ENCODE measurements at regions not wholly inside any gene's neighbourhood (a gene's known extent, or its start where the extent isn't known, plus 50 kb on each side); places are given as distances from the start of the nearest gene placed in this dataset.

GRCh38 chr14:76640923-76641395 is 120.3 kb upstream of the VASH1 start:
- in situ Hi-C loops (cut with MboI) = loop anchor here (25.0 kb wide), 1 partner anchor 579 kb away; no protein-coding TSS in a partner anchor
- no peaks in the 10 kb centered on the region for H3K4me1 ChIP-seq (ENCODE audit: insufficient read depth)
- H3K4me2 ChIP-seq (ENCODE audit: unreplicated experiment) = no peak overlapping the region
- no peak for DNase-seq
- no peaks in the 10 kb centered on the region for H3F3A ChIP-seq (ENCODE audit: insufficient read depth)
- TF ChIP-seq EZH2phosphoT487 (IDR thresholded peaks at IDR 0.05; ENCODE audit: insufficient read depth, low read depth) (no peak), EZH2 (IDR thresholded peaks at IDR 0.05; ENCODE audit: insufficient read depth, poor library complexity, severe bottlenecking) (no peak)
- no peaks in the 10 kb centered on the region for H3K9me2 ChIP-seq (ENCODE audit: insufficient read depth)
- WGBS, 2 experiments (ENCODE audit: low coverage in 1 of 2, low lambda C conversion rate in 2 of 2, missing lambda C conversion rate in 2 of 2) = 25 to 39% methylated on average over 1 of the region's 1 CpG
- H3K27ac ChIP-seq = no peak overlapping the region
- no peak overlapping the region for H3K4me3 ChIP-seq
- H3K9ac ChIP-seq = no peak overlapping the region
- no peaks in the 10 kb centered on the region for H3K9me3 ChIP-seq (ENCODE audit: low read depth)
- peaks cover 16% of the 10 kb centered on the region for H3K27me3 ChIP-seq (replicated peaks; ENCODE audit: insufficient read depth)
- no peak overlapping the region for H2AFZ ChIP-seq
- H3K79me2 ChIP-seq (ENCODE audit: insufficient read depth) = no peaks in the 10 kb centered on the region
- no peaks in the 10 kb centered on the region for H4K20me1 ChIP-seq (ENCODE audit: insufficient read depth)
- H3K36me3 ChIP-seq (ENCODE audit: low read depth) = no peaks in the 10 kb centered on the region

- Histone ChIP-seq H3F3A (ENCODE audit: insufficient read depth) (no peaks in the 10 kb centered on the region), H3K4me2 (ENCODE audit: unreplicated experiment) (no peak overlapping the region), H3K4me1 (ENCODE audit: insufficient read depth) (no peaks in the 10 kb centered on the region), H3K27me3 (replicated peaks; ENCODE audit: insufficient read depth) (peaks cover 16% of the 10 kb centered on the region), H3K9ac (no peak overlapping the region), H4K20me1 (ENCODE audit: insufficient read depth) (no peaks in the 10 kb centered on the region), H3K4me3 (no peak overlapping the region), H3K36me3 (ENCODE audit: low read depth) (no peaks in the 10 kb centered on the region), H3K9me3 (ENCODE audit: low read depth) (no peaks in the 10 kb centered on the region), H3K79me2 (ENCODE audit: insufficient read depth) (no peaks in the 10 kb centered on the region), H3K9me2 (ENCODE audit: insufficient read depth) (no peaks in the 10 kb centered on the region), H2AFZ (no peak overlapping the region), H3K27ac (no peak overlapping the region)
- TF ChIP-seq EZH2 (IDR thresholded peaks at IDR 0.05; ENCODE audit: insufficient read depth, poor library complexity, severe bottlenecking) (no peak), EZH2phosphoT487 (IDR thresholded peaks at IDR 0.05; ENCODE audit: insufficient read depth, low read depth) (no peak)
- in situ Hi-C loops (cut with MboI) = loop anchor here (25.0 kb wide), 1 partner anchor 579 kb away; no protein-coding TSS in a partner anchor
- DNase-seq = no peak
- 33 to 35% methylated on average over 4 of the region's 4 CpGs for WGBS, 2 experiments (ENCODE audit: low coverage in 1 of 2, low lambda C conversion rate in 2 of 2, missing lambda C conversion rate in 2 of 2)
These were observed 119.7 kb upstream of the VASH1 start for GRCh38 chr14:76641541-76641940.

- H3K79me2 ChIP-seq (ENCODE audit: insufficient read depth) = no peaks in the 10 kb centered on the region
- H3K4me1 ChIP-seq (ENCODE audit: insufficient read depth) = no peaks in the 10 kb centered on the region
- H3K36me3 ChIP-seq (ENCODE audit: low read depth) = no peaks in the 10 kb centered on the region
- H3K27me3 ChIP-seq (replicated peaks; ENCODE audit: insufficient read depth) = peaks cover 16% of the 10 kb centered on the region; the same call in 1 of the 2 replicates
- in situ Hi-C loops (cut with MboI) = loop anchor here (25.0 kb wide), 1 partner anchor 582 kb away; no protein-coding TSS in a partner anchor
- no peak overlapping the region for H2AFZ ChIP-seq
- WGBS, 2 experiments (ENCODE audit: low coverage in 1 of 2, low lambda C conversion rate in 2 of 2, missing lambda C conversion rate in 2 of 2) = 25 to 29% methylated on average over 6 of the region's 6 CpGs
- H3K27ac ChIP-seq = no peak overlapping the region
- DNase-seq = no peak
- no peaks in the 10 kb centered on the region for H3F3A ChIP-seq (ENCODE audit: insufficient read depth)
- no peaks in the 10 kb centered on the region for H4K20me1 ChIP-seq (ENCODE audit: insufficient read depth)
- no peak overlapping the region for H3K4me3 ChIP-seq
- no peak overlapping the region for H3K4me2 ChIP-seq (ENCODE audit: unreplicated experiment)
- no peak overlapping the region for H3K9ac ChIP-seq
- H3K9me3 ChIP-seq (ENCODE audit: low read depth) = no peaks in the 10 kb centered on the region
- H3K9me2 ChIP-seq (ENCODE audit: insufficient read depth) = no peaks in the 10 kb centered on the region
- TF ChIP-seq EZH2 (IDR thresholded peaks at IDR 0.05; ENCODE audit: insufficient read depth, poor library complexity, severe bottlenecking) (no peak), EZH2phosphoT487 (IDR thresholded peaks at IDR 0.05; ENCODE audit: insufficient read depth, low read depth) (no peak)
These were observed 117.4 kb upstream of the VASH1 start for GRCh38 chr14:76643887-76644286.

- H4K20me1 ChIP-seq (ENCODE audit: insufficient read depth) = no peaks in the 10 kb centered on the region
- H3K9me2 ChIP-seq (ENCODE audit: insufficient read depth) = no peaks in the 10 kb centered on the region
- no peaks in the 10 kb centered on the region for H3K4me1 ChIP-seq (ENCODE audit: insufficient read depth)
- H3K9me3 ChIP-seq (ENCODE audit: low read depth) = no peaks in the 10 kb centered on the region
- WGBS, 2 experiments (ENCODE audit: low coverage in 1 of 2, low lambda C conversion rate in 2 of 2, missing lambda C conversion rate in 2 of 2) = 5 to 7% methylated on average over 13 of the region's 13 CpGs
- H2AFZ ChIP-seq = no peak overlapping the region
- no peaks in the 10 kb centered on the region for H3F3A ChIP-seq (ENCODE audit: insufficient read depth)
- DNase-seq = peak; percentile 58
- no peaks in the 10 kb centered on the region for H3K79me2 ChIP-seq (ENCODE audit: insufficient read depth)
- H3K27ac ChIP-seq = no peak overlapping the region
- no peak overlapping the region for H3K4me3 ChIP-seq
- no peak for TF ChIP-seq EZH2phosphoT487 (IDR thresholded peaks at IDR 0.05; ENCODE audit: insufficient read depth, low read depth)
- no peak for TF ChIP-seq EZH2 (IDR thresholded peaks at IDR 0.05; ENCODE audit: insufficient read depth, poor library complexity, severe bottlenecking)
- H3K27me3 ChIP-seq (replicated peaks; ENCODE audit: insufficient read depth) = peaks cover 16% of the 10 kb centered on the region; the same call in 1 of the 2 replicates
- in situ Hi-C loops (cut with MboI) = loop anchor here (25.0 kb wide), 1 partner anchor 583 kb away; no protein-coding TSS in a partner anchor
- H3K9ac ChIP-seq = no peak overlapping the region
- no peaks in the 10 kb centered on the region for H3K36me3 ChIP-seq (ENCODE audit: low read depth)
- H3K4me2 ChIP-seq (ENCODE audit: unreplicated experiment) = no peak overlapping the region
These were observed 116.3 kb upstream of the VASH1 start for GRCh38 chr14:76644855-76645518.

All from GM23248 (cell line).